Activated CD4-positive, alpha-beta T cell treated with anti-CD3 and anti-CD28 coated beads for 1 hour (primary cell): ENCODE measurements at regions not wholly inside any gene's neighbourhood (a gene's known extent, or its start where the extent isn't known, plus 50 kb on each side); places are given as distances from the start of the nearest gene placed in this dataset.
A peak's percentile ranks its signal among the peaks of the same experiment; 100 is the strongest.
"Not testable (repeated sequence)": the region's sequence is repeated elsewhere in the genome, so short reads cannot be mapped to it uniquely, and the experiment has no call there.

Source experiments
- DNase-seq: peaks from one replicate; pipeline ENCODE4 v3.0.0-alpha.2; 2020

DNA sequence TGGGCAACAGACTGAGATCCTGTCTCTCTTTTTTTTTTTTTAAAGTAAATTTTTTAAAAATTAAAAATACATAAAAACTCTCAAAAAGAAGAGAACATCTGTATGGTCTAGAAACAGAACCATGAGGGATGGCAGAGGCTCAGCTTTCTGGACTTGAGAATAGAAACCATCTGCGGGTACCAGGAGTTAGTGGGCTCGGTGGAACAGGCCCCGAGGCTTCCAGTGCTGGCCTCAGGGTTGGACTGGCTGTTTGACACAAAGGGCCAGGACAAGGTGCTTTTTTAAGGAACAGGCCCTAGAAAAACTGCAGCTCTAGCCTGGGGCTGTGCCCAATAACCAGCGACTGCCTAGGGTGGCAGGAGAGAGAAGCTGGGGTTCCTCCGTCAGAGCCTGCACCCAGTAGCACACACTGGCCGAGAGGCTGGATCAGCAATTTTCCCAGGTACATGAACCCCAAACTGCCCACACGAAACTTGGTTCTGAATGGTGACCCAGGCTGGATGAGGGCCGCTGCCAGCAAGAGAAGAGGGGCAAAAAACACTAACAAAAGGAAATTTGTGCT is 131.0 kb upstream of the OLIG3 start:
- DNase-seq, result no peak

GRCh38 chr6:137625808-137626207 is 131.6 kb upstream of the OLIG3 start:
- no peak for DNase-seq

DNA sequence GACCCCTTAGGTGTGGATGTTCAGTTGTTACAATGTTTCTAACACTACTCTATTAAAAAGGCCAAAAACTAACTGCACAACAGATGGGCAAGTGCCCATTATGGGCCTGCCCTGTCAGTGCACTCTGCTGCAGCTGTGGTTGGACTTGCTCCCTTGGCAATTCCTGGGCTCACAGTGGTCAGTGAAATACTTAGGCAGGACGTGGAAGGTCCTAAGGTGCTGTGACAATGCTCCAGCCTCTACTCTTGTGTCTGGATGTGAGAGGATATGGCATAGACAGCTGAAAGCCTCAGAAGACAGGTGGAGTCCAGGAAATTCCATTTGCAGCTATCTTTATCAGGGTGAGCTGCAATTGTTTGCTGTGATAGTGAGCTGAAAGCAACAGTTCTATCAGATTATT is 136.5 kb upstream of the OLIG3 start:
- no peak for DNase-seq

- no peak for DNase-seq
Observed at GRCh38 chr6:137631323-137631722, 137.1 kb upstream of the OLIG3 start.

- not testable (repeated sequence) for DNase-seq
Observed at GRCh38 chr6:137634177-137634576, 140.0 kb upstream of the OLIG3 start.

- no peak for DNase-seq
Observed at GRCh38 chr6:137637121-137637520, 142.9 kb upstream of the OLIG3 start.

DNA sequence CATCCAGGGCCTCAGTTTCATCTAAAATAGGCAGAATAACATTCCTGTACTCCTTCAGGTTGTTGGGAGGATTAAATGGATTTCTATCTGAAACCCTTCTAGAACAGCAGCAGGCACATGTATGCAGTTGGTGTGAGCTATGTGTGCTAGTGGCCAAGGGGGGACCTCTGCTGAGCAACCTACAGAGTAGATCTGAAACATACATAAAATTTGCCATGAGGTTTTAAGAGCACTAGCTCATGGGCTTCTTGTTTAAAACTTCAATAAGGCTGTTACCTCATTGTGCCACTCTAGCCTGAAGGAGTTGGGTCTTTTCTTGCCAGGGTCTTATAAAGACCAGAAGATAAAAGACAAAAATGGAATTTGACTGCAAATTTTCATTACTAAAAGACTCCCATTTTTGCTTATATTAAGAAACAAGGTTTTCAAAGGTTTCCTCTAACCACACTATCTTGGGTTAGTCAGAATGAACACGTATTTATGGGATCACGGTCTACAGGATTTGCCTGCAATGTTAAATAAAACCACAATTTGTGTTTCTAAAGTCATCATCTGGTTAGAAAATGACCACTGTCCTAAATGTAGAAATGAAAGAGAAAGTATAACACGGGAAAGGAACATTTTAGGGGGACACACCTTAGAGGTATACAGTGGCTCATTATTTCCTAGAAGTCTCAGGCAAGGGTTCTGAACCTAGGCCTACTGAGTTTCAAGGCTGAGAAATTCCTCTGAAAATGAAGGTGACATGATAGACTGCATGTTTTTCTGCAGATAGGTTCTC is 144.9 kb upstream of the OLIG3 start:
- DNase-seq, result no peak

- DNase-seq, result no peak
Observed at GRCh38 chr6:137640086-137640485, 145.9 kb upstream of the OLIG3 start.

DNA sequence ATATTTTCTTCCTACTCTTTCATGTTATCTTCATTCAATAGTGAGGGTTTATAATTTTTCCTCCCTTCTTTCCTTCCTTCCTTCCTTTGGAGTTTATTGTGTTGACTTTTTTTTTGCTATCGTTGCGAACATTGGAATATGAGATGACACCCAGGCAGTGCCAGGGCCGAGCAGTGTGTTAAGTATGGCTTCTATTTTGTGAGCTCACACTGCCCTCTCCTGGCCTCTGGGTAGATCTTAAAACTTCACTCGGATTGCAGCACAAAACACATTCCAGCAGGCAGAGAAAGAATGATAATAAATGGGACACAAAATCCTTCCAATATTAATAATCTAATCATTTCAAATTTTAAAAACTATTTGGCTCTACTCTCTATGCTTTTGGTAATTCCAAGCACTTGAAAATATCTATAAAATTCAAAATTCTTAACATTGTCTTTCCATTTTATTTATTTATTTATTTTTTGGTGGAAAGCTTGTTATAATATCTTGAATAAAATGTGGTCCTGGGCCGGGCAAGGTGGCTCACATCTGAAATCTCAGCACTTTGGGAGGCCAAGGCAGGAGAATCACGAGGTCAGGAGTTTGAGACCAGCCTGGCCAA is 147.4 kb upstream of the OLIG3 start:
- DNase-seq, result peak; percentile 44

DNA sequence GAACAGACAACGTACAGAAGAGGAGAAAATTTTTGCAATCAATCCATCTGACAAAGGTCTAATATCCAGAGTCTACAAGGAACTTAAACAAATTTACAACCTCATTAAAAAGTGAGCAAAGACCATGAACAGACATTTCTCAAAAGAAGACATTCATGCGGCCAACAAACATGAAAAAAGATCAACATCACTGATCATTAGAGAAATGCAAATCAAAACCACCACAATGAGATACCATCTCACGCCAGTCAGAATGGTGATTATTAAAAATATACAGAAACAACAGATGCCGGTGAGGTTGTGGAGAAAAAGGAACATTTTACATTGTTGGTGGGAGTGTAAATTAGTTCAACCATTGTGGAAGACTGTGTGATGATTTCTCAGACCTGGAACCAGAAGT is 149.0 kb upstream of the OLIG3 start:
- DNase-seq, result not testable (repeated sequence)

GRCh38 chr6:137643644-137644043 is 149.4 kb upstream of the OLIG3 start:
- not testable (repeated sequence) for DNase-seq

- DNase-seq, result no peak
Observed at GRCh38 chr6:137645850-137646249, 151.7 kb upstream of the OLIG3 start.

DNA sequence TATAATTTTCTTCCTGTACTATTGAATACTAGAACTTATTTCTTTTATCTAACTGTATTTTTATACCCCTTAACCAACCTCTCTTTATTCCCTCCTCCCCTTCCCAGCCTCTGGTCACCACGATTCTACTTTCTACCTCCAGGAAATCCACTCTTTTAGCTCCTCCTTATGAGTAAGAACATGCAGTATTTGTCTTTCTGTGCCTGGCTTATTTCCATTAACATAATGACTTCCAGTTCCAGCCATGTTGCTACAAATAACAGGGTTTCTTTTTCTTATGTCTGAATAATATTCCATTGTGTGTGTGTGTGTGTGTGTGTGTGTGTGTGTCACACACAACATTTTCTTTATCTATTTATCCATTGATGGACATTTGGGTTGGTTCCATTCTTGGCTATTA is 152.3 kb upstream of the OLIG3 start:
- no peak for DNase-seq

- DNase-seq, result no peak
Observed at GRCh38 chr6:137647762-137648447, 153.7 kb upstream of the OLIG3 start.

GRCh38 chr6:137650720-137651119 is 156.5 kb upstream of the OLIG3 start:
- no peak for DNase-seq

DNA sequence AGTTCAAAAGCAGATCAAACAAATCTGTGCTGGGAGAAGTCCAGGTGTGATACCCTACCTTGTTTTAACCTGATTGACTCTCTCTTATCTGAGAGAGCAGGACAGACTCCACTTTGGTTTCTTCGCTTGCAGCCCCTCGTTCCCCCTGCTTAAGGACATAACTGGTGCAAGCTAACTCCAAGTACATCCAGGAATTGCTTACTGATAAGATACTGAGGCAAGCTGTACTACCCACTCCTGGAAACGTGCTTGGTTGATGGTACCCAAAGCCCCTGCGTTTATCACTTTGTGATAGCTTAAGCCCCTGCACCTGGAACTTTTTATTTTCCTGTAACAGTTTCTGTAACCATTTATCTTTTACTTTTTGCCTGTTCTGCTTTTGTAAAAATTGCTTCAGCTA is 157.0 kb upstream of the OLIG3 start:
- no peak for DNase-seq

- no peak for DNase-seq
Observed at GRCh38 chr6:137651591-137652335, 157.6 kb upstream of the OLIG3 start.

GRCh38 chr6:137652961-137653705 is 158.9 kb upstream of the OLIG3 start:
- no peak for DNase-seq

DNA sequence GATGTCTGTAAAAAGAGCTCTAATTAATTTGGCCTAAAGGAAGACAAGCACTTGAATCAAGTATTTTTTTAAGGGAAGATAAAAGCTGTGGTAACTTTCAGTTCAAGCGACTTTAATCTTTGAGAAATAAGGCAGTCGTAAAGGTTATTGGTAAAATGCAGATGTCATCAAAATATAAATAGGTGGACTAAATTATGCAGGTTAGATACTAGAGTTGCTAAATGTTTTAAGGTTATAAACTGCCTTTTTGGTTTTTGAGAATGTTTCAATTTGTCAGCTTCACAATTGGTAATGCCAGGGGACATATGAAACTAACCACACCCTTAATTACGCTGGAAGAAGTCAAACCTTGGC is 159.5 kb upstream of the OLIG3 start:
- DNase-seq, result no peak

GRCh38 chr6:137654365-137654981 is 160.3 kb upstream of the OLIG3 start:
- no peak for DNase-seq

- DNase-seq, result no peak
Observed at GRCh38 chr6:137655291-137655690, 161.1 kb upstream of the OLIG3 start.

DNA sequence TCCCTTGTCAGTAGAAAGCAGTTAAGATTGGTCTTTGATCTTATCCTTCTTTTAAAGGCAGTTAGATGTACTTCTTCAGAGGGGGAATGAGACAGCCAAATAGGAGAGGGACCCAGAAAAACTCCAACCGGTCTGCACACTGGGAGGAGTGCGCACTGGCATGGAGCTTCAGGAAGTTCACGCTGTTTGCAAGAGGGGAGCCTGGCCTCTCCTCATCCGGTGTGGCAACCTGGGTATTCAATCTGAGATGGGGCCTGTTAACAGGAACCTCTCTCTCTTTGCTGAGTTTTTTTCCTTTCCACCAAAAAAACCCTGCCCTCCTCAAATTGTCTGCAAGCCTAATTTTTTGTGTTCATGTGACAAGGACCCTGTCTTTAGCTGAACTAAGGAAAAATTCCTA is 162.5 kb upstream of the OLIG3 start:
- no peak for DNase-seq
